ENCODE measurements at regions not wholly inside any gene's neighbourhood (a gene's known extent, or its start where the extent isn't known, plus 50 kb on each side); places are given as distances from the start of the nearest gene placed in this dataset.

DNA sequence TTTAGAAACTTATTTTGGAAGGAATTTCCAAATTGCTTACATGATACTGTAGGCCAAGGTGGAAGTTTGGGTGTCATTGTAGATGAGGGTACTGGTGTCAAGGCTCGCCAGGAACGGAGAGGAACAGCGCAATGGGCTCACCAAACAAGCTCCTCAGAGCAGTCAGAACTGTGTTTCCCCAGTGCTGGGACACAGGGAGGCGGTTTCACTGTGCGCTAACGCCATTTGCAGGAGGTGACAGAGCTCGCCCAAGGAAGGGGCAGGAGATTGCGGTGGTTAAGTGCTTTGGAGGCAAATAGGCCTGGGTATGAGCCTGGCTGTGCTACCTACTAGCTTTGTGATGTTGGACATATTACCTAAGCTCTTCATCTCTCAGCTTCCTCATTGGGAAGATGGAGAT, 57.3 kb downstream of the HHEX start:
- DNase-seq, result no peak

- DNase-seq, result no peak
These were observed 57.8 kb downstream of the HHEX start for GRCh38 chr10:92747600-92747999.

DNA sequence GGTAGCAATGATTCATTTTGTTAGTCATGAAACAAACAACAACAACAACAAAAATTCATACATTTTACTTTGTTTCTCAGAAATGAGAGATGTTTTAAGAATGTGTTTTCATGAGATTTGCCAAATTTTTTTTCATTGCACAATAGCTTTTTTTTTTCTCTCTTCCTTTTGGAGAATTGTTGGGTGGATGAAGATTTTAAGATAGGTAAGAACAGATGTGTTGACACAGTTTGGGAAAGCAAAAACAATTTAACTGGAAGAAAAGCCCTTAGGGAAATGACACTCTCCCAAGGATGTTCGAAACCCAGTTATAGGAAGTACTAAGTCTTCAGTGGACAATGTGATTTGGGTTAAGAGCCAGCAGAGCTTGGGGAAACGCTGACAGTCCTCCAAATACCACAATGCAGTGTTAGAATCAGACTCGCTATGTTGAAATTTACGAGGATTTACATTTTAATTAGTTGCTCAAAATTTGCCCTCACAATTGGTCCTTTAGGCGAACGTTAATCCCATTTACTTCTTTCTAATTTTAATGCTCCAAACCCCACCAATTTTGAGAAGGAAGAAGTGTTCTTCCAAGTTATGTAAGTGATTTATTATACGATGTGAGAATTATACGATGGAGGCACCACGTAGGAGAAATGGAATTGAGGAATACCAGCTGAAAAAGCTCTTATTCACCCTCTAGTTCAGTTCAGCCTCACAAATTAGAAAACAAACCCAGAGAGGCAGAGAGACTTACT, 61.2 kb downstream of the HHEX start:
- DNase-seq, result peak; percentile 52 to 57

- DNase-seq, result no peak
These were observed 61.7 kb downstream of the HHEX start for GRCh38 chr10:92751534-92751811.

- DNase-seq, result no peak
These were observed 62.1 kb downstream of the HHEX start for GRCh38 chr10:92751827-92752226.

GRCh38 chr10:92753865-92754264, 64.1 kb downstream of the HHEX start:
- DNase-seq, result peak; percentile 22 to 27

DNA sequence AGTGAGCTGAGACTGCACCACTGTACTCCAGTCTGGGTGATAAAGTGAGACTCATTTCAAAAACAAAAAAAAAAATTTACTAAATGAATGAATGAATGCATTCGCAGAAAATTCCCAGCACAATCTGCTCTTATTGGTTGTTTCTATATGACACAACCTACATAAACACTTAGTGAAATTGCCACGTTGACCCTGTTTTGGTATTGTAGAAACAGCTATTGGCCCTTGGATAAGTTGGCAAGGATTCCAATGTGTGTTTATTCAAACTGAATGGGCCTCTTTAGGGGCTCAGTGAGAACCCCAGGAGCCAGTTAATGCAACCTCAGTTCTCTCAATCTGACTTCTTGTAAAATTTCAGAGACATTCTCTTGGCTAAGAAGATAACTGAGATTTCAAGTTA, 66.0 kb downstream of the HHEX start:
- DNase-seq, result no peak

DNA sequence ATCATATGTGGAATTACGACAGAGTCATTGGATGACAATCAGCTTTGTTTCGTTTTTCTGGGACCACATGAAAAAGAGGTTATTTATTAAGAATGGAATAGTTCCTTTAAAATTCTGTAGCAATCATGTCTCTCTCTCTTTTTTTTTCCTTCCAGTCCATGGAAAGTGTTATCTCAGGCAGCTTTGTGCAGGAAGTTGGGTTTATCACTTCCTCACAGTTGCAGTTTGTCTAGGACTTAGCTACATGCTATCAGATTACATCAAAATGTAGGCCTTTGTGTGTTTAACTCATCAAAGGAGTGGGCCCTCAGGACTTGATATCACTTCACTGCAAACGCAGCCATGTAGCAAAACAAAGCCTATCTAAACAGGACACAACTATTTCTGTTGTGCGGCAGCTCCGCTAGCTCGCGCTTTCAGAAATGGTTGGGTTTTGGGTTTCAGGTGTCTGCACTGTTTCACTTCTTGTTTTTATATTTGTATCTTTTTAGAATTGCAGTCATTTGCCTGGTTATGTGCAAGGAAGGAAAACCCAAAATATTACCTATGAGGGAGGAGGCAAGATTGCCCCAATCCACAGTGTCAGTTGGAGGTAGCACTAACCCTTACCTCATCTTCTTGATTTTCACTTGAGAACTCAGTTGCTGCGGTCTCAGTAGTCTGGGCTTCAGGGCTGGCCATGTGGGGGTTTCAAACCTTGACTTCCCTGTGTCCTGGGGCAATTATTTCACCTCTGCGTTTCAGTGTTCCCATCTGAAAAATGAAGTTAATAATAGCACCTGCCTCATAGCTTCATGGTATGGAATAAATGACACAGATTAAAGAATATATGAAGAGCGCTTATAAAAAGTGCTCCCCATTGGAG, 66.7 kb downstream of the HHEX start:
- DNase-seq, result peak; percentile 47 to 73

GRCh38 chr10:92757066-92757710, 67.4 kb downstream of the HHEX start:
- peak; percentile 90 to 97 for DNase-seq

- no peak for DNase-seq
These were observed 68.0 kb downstream of the HHEX start for GRCh38 chr10:92757711-92758104.

- no peak for DNase-seq
These were observed 68.8 kb downstream of the HHEX start for GRCh38 chr10:92758594-92758993.

GRCh38 chr10:92760609-92761008, 70.9 kb downstream of the HHEX start:
- peak in 1 of 2 donors; percentile 32 for DNase-seq

DNA sequence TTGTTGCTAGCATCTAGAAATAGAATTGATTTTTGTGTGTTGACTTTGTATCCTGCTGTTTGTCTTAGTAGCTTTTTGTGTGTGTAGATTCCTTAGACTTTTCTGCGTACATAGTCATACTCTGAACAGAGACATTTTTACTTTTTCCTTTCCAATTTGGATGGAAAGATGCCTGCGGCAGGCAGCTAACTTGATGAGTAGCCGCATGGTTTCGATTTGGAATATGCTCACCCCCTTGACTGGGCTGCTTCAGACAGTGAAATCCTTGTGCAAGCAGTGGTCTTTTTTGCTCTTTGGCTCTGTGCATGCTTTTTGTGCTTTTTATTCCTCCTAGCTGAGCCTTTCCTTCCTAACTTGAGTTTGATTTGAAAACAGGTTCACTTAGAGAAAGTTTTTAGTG, 71.8 kb downstream of the HHEX start:
- no peak for DNase-seq

GRCh38 chr10:92763634-92764155, 73.9 kb downstream of the HHEX start:
- DNase-seq, result no peak

GRCh38 chr10:92766451-92766850, 76.7 kb downstream of the HHEX start:
- DNase-seq, result no peak

DNA sequence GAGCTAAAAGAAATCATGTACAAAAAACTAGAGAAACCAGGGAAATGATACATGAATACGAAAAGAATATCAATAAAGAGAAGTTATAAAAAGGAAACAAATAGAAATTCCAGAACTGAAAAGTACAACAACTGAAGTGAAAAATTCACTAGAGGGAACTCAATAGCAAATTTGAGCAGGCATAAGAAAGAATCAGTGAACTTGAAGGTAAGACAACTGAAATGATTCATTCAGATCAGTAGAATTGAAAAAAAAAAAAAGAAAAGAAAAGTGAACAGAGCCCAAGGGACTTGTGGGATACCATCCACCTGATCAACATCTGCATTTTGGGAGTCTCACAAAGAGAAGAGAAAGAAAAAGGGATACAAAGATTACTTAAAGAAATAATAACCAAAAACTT, 78.3 kb downstream of the HHEX start:
- DNase-seq, result no peak

- DNase-seq, result no peak
These were observed 74.5 kb upstream of the EXOC6 start for GRCh38 chr10:92773776-92774175.

DNA sequence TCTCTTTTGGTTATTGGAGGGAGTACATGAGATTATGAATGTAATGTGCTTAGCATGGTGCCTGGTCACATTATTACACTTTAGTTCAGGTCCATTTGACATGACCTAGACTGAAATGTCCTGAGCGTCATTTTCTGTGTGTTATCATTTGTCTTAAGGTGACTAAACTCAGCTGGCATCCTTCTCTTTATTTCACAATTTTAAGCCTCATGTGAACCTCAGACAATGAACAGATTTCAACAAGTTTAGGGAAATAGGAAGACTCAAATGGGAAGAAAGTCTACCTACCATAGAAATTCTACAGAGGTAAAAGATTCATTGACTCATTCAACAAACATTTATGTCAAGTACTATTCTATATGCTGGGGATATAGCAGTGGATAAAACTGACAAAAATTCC, 70.2 kb upstream of the EXOC6 start:
- no peak for DNase-seq

DNA sequence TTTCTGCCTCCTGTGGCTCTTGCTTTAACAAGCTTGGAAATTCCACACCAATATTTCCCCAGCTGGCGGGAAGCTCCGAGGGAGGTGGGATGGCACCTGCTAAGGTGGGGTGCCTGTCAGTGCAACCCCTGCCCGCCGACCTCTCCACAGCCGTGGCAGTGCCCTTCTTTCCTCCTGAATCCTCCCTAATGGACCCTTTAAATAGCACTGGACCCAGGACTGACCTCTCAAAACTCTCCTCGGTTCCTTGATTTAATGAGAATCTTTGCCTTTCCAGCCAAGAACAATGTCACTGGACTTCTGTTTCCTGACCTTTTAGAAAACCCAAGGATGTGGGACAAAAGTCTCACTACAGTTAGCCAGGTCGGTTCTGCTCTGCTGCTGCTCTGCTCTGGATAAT, 63.2 kb upstream of the EXOC6 start:
- no peak for DNase-seq

DNA sequence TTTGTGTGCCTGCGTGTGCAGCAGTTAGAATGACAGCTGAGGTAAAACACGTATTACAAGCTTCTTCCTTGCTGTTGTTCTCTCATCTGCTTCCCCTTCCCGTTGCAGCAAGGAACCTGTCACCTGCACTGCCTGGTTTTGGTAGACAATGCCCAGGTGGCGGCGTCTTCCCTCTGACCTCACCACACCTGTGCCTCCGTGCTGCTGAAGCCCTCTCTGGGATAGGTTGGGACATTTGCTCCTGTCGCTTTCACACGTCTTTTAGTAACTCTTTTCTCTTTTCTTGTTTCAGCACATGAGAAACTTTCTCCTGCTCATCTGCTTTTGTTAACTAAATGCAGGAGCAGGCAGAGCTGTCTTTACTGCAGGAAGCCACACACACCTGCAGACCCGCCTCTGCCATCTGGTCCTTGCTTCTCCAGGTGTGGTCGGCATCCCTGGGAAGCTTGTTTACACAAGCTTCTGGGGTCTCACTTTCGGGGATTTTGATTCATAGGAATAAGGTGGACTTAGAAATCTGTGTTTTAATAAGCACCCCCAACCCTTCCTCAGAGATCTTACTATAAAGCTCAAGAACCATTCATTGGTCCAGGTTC, 60.7 kb upstream of the EXOC6 start:
- DNase-seq, result no peak

- DNase-seq, result no peak
These were observed 59.3 kb upstream of the EXOC6 start for GRCh38 chr10:92789067-92789466.

GRCh38 chr10:92789786-92790185, 58.5 kb upstream of the EXOC6 start:
- peak; percentile 6 to 13 for DNase-seq

DNA sequence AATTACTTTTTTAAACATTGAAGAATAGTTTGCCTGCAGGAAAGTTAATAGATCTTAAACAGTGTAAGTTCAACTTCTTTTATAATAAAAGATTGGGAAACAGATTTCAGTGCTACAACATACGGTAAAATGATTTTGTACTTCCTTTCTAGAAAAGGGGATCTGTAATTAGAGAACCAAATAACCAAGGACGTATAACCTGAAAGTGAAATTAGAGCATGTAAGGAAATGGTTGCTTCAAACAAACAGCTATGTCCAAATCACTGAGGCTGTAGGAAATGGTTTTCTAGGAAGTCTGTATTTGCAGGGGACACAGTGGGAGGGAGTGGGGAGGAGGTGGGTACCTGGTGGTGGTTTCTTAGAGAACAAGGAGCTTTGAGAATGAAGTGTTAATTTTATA, 57.9 kb upstream of the EXOC6 start:
- peak; percentile 55 to 90 for DNase-seq
